NOMO-1 treated with dmso at 0.1 percent for 144 hours (cell line): ENCODE measurements at regions not wholly inside any gene's neighbourhood (a gene's known extent, or its start where the extent isn't known, plus 50 kb on each side); places are given as distances from the start of the nearest gene placed in this dataset.
"Not testable (repeated sequence)": the region's sequence is repeated elsewhere in the genome, so short reads cannot be mapped to it uniquely, and the experiment has no call there.

Experiments used
- DNase-seq: peaks from one replicate; lab custom pipeline; 2025; ENCODE audit not compliant: unreplicated experiment; lab: John Stamatoyannopoulos, UW

GRCh38 chr15:20019758-20020157, 521.8 kb downstream of the GOLGA6L6 start:
- DNase-seq: not testable (repeated sequence)

- not testable (repeated sequence) for DNase-seq
Observed at GRCh38 chr15:20017581-20017980, 524.0 kb downstream of the GOLGA6L6 start.

DNA sequence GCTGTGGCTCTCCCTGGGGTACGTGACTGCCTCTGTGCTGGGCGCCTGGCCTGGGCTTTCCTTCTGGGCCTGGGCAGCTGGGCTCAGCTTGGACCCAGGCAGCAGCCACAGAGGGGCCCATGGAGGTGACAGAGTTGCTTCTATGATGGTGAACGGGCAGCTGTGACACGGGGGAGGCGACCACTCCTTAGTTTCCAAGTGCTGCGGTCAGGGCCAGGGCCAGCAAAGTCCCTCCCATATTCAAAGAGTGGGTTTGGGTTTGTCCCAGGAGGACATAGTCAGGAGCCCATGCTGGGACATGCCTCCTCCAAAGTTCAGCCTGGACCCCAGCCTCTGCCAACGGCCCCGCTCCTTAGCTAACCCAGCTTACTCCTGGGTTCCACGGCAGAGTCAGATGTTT, 524.7 kb downstream of the GOLGA6L6 start:
- DNase-seq: not testable (repeated sequence)

DNA sequence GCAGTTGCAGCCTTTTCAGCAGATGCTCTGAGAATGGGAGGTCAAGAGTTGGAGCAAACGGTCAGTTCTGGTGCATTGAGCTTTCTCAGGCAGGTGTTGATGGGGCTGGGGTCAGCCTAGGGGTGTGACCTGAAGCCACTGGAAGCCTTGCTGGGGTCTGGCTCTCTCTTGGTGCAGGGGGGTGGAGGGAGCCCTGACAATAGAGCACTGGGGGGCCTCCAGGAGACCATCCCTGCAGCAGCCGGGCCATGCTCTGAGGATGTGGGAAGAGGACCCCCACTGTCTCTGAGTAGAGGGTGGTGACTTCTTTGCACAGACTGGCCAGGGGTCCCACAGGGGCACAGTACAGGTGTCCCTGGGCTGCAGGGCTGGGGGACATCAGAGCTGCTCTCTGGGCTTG, 528.8 kb downstream of the GOLGA6L6 start:
- not testable (repeated sequence) for DNase-seq

DNA sequence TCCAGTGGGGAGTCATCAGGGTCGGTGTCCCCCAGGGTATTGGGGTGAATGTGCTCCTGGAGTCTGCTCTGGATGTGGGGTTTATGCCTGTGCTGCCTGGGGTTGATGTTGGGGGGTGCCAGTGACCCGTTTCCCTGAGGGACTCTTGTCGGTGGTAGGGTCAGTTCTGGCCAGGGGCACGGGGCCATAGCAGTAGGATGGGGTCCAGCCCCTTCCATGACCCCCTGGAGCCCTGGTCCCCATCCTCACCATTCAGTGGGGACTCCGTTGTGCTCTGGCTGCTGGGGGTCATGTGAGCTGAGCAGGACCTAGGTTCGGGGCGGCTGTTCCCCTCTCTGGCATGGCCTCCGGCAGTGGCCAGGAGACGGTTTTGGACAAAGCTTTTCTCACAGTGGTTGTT, 530.8 kb downstream of the GOLGA6L6 start:
- DNase-seq: not testable (repeated sequence)

DNA sequence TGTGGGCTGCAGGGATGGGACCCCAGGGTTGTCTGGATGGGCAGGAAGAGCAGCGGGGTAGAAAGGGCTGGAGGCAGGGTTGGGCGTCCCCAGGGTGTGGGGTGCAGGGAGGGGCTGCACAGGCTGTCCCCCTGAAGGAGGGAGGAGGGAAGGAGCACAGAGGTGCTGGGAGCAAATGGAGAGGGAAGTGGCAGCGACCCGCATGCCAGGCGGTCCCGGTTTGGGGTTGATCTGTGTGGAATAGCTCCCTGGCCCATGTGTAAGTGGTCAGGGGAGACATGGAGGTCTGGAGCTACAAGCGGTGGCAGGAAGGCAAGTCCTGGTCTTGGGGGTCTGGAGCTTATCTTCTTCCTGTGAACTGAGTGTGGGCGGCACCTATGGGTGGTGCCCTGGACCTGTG, 532.0 kb downstream of the GOLGA6L6 start:
- DNase-seq: not testable (repeated sequence)

GRCh38 chr15:20007338-20007737, 534.3 kb downstream of the GOLGA6L6 start:
- DNase-seq: not testable (repeated sequence)

DNA sequence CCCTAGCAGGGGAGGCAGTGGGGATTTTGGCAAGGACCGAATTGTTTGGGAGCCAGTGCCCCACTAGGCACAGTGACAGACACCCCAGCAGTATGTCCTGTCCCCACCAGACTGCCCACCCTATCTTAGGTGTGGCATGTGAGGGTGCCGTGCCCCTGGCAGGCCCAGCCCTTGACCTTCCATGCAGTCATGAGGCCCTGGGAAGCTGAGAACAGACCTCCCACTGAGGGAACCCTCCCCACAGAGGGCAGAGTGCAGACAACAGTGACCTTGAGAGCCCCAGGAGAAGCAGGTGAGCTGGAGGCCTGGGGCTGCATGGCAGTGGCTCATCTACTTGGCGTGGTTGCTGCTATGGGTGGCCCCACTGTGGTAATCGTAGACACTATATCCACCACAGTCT, 538.1 kb downstream of the GOLGA6L6 start:
- DNase-seq: not testable (repeated sequence)

- not testable (repeated sequence) for DNase-seq
Observed at GRCh38 chr15:20002560-20002959, 539.0 kb downstream of the GOLGA6L6 start.

GRCh38 chr15:19996574-19997194, 544.9 kb downstream of the GOLGA6L6 start:
- not testable (repeated sequence) for DNase-seq

GRCh38 chr15:19995296-19995695, 546.3 kb downstream of the GOLGA6L6 start:
- DNase-seq: not testable (repeated sequence)

GRCh38 chr15:19992428-19992827, 549.2 kb downstream of the GOLGA6L6 start:
- no peak for DNase-seq

- no peak for DNase-seq
Observed at GRCh38 chr15:19988094-19988660, 553.4 kb downstream of the GOLGA6L6 start.

- no peak for DNase-seq
Observed at GRCh38 chr15:19987389-19988048, 554.1 kb downstream of the GOLGA6L6 start.

DNA sequence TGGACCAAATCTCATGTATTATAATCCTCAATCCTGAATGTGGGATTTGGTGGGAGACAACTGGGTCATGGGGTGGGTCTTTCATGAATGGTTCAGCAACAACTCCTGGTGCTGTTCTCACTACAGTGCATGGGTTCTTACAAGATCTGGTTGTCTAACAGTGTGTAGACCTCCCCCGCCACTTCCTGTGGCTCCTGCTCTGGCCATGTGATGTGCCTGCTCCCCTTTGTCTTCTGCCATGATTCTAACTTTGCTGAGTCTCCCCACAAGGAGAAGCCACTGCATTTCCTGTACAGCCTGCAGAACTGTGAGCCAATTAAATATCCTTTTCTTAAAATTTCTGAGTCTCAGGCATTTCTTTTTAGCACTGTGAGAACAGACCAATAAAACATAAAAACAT, 557.5 kb downstream of the GOLGA6L6 start:
- DNase-seq: no peak

- DNase-seq: no peak
Observed at GRCh38 chr15:19974998-19975397, 566.6 kb downstream of the GOLGA6L6 start.

DNA sequence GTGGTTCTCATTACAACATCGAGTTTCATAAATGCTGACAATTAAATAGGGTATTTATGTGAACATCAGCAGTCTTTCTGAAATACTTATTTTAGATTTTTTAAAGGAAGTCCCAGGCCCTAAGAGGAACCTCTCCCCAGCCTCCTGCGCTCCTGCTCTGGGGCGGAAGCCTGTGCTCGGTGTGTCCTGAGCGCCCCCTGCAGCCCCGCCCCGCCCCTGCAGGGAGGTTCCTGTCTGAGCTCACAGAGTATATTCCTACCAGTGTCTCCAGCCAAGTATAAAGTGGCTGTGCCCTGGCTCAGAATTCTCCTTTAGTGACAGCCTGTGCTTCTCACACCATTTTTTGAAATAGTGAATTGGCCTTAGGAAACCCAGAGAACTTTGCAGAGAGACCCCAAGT, 567.9 kb downstream of the GOLGA6L6 start:
- peak; percentile 40 for DNase-seq

DNA sequence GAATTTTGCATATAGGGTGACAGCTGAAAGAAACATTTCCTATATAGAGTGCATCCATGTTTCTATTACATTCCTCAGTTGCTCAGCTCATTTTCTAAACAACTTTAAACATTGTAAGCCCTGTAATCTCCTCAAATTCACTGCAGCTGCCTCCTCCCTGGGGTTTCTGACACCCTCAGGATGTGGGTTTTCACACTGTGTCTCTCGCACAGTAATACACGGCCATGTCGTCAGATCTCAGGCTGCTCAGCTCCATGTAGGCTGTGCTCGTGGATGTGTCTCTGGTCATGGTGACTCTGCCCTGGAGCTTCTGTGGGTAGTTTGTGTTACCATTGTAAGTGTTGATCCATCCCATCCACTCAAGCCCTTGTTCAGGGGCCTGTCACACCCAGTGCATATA, 569.0 kb downstream of the GOLGA6L6 start:
- DNase-seq: not testable (repeated sequence)

DNA sequence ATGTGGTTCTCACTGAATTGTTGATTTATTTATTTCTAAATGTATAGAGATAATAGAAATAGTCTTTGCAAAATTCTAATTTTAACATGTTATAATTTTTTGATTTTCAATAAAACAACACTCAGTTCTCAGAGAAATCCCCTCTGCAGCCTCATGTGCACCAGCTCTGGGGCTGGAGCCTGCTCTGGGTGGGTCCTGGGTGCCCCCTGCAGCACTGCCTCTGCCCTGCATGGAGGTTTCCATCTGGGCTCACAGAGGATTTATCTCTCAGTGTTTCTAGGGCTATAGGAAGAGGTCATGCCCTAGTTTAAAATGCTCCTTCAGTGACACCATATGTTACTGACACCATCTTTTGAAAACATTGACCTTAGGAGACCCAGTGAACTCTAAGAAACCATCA, 576.0 kb downstream of the GOLGA6L6 start:
- DNase-seq: not testable (repeated sequence)

GRCh38 chr15:19964480-19964879, 577.1 kb downstream of the GOLGA6L6 start:
- not testable (repeated sequence) for DNase-seq

DNA sequence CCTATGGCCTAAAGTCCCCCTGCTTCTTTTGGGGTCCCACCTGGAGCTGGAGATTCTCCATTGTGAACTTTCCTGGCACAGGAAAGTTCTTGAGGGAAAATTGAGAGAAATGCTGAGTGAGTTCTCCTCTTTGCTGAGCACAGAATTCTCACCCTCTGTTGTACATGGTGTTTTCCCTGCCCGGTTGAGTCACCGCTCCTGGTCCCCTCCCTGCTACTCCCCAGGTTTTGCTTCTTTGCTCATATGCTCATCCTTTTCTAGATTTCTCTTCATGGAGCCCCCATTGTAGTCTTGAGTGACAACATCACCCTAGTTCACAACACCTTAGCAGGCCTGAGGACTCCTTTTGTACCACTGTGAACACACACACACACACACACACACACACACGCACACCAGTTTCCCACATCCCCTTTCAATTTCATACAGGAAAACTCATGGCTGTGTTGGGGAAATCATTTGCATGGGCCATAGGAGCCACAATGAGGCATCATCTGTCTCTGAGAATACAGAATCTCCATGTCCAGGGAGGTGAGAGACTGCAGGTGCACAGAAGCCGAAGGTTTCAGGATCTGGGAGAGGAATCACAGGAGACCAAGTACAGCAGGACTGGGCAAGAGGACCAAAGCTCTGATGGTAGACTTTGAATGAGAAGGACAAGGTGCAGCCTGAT, 585.3 kb downstream of the GOLGA6L6 start:
- no peak for DNase-seq
